GM12873 (cell line): ENCODE measurements at regions not wholly inside any gene's neighbourhood (a gene's known extent, or its start where the extent isn't known, plus 50 kb on each side); places are given as distances from the start of the nearest gene placed in this dataset.

Experiments
- CTCF ChIP-seq: IDR thresholded peaks from 2 replicates; pipeline ENCODE4 v1.5.1; 2012; ENCODE audit warnings: low read depth, mild to moderate bottlenecking, moderate library complexity, low read length, control low read depth; ENCODE audit not compliant: insufficient read depth; ENCODE audit errors: missing control alignments

GRCh38 chr3:165545059-165545458 lies 292.2 kb downstream of the BCHE start:
- no peak for TF ChIP-seq CTCF

- no peak for TF ChIP-seq CTCF
Observed at GRCh38 chr3:165544432-165544831, 292.8 kb downstream of the BCHE start.

- TF ChIP-seq CTCF: no peak
Observed at GRCh38 chr3:165538166-165538565, 299.1 kb downstream of the BCHE start.

GRCh38 chr3:165532851-165533250 lies 304.4 kb downstream of the BCHE start:
- no peak for TF ChIP-seq CTCF

- no peak for TF ChIP-seq CTCF
Observed at GRCh38 chr3:165529451-165529850, 307.8 kb downstream of the BCHE start.

GRCh38 chr3:165526367-165526766 lies 310.9 kb downstream of the BCHE start:
- no peak for TF ChIP-seq CTCF

- TF ChIP-seq CTCF: no peak
Observed at GRCh38 chr3:165523801-165524200, 313.4 kb downstream of the BCHE start.
